HepG2 (cell line): ENCODE measurements at regions not wholly inside any gene's neighbourhood (a gene's known extent, or its start where the extent isn't known, plus 50 kb on each side); places are given as distances from the start of the nearest gene placed in this dataset.
A peak's percentile ranks its signal among the peaks of the same experiment; 100 is the strongest.

Experiments
- GLI4 ChIP-seq: sonication (generic); formaldehyde crosslinking; IDR thresholded peaks from 2 replicates; pipeline ENCODE4 v1.5.1; 2020; ENCODE audit warnings: missing genetic modification reagents, mild to moderate bottlenecking, moderate library complexity, borderline replicate concordance
- KLF6 ChIP-seq: IDR thresholded peaks from 2 replicates; pipeline ENCODE4 v1.8.0; 2016; ENCODE audit warnings: missing biosample characterization, missing genetic modification reagents
- PBX2 ChIP-seq: IDR thresholded peaks from 2 replicates; pipeline ENCODE4 v1.6.1; 2016; ENCODE audit warnings: control low read depth
- REXO4 ChIP-seq: sonication (generic); formaldehyde crosslinking; IDR thresholded peaks from 2 replicates; pipeline ENCODE4 v1.8.0; 2022; ENCODE audit warnings: missing genetic modification reagents, mild to moderate bottlenecking, borderline replicate concordance
- SKIL ChIP-seq: sonication (generic); formaldehyde crosslinking; IDR thresholded peaks from 2 replicates; pipeline ENCODE4 v1.8.0; 2022; ENCODE audit warnings: missing genetic modification reagents, mild to moderate bottlenecking, moderate library complexity, borderline replicate concordance
- TRIM22 ChIP-seq: fragments of 450-650 bp; IDR thresholded peaks from 2 replicates; pipeline ENCODE4 v1.6.1; 2017
- ZBTB40 ChIP-seq, 2 experiments: fragments of 450-650 bp in 1 of 2; sonication (generic) in 1 of 2; formaldehyde crosslinking in 1 of 2; IDR thresholded peaks; 2 replicates each; pipeline versions ENCODE4 v1.6.1 to v1.8.0; 2016 to 2022; ENCODE audit warnings: antibody characterized with exemption in 1 of 2, mild to moderate bottlenecking in 1 of 2, missing genetic modification reagents in 1 of 2
- ZMYM2 ChIP-seq: sonication (generic); formaldehyde crosslinking; IDR thresholded peaks from 2 replicates; pipeline ENCODE4 v1.8.0; 2022; ENCODE audit warnings: mild to moderate bottlenecking, missing genetic modification reagents
- ZNF138 ChIP-seq: sonication (generic); formaldehyde crosslinking; IDR thresholded peaks from 2 replicates; pipeline ENCODE4 v1.5.0; 2020; ENCODE audit warnings: mild to moderate bottlenecking, low read depth, missing genetic modification reagents
- ZNF558 ChIP-seq: sonication (generic); formaldehyde crosslinking; IDR thresholded peaks from 2 replicates; pipeline ENCODE4 v1.9.0; 2022; ENCODE audit warnings: mild to moderate bottlenecking, missing genetic modification reagents, borderline replicate concordance
- ZNF619 ChIP-seq: sonication (generic); formaldehyde crosslinking; IDR thresholded peaks from 2 replicates; pipeline ENCODE4 v1.4.0; 2020; ENCODE audit warnings: mild to moderate bottlenecking, missing genetic modification reagents
- TF ChIP-seq, protein P1 (sequence below): sonication (generic); formaldehyde crosslinking; IDR thresholded peaks from 2 replicates; pipeline ENCODE4 v1.5.1; 2020; ENCODE audit warnings: mild to moderate bottlenecking, missing genetic modification reagents, borderline replicate concordance

GRCh38 chr2:62304429-62305417 is 108.8 kb downstream of the B3GNT2 start (continued):
- TF ChIP-seq SKIL (no peak), PBX2 (CRISPR knock-in tag) (no peak), ZMYM2 (CRISPR knock-in tag) (no peak), ZNF558 (CRISPR knock-in tag) (no peak), REXO4 (CRISPR knock-in tag) (no peak), GLI4 (no peak), ZNF619 (CRISPR knock-in tag) (no peak), ZNF138 (CRISPR knock-in tag) (no peak), TRIM22 (no peak), ZBTB40 (IDR thresholded peaks at IDR 0.05) (no peak), ZBTB40 (CRISPR knock-in tag; IDR thresholded peaks at IDR 0.05) (0 out of 2 replicates have a peak, but pooled peaks have one; percentile 19), KLF6 (no peak)
- TF ChIP-seq, protein P1, sequence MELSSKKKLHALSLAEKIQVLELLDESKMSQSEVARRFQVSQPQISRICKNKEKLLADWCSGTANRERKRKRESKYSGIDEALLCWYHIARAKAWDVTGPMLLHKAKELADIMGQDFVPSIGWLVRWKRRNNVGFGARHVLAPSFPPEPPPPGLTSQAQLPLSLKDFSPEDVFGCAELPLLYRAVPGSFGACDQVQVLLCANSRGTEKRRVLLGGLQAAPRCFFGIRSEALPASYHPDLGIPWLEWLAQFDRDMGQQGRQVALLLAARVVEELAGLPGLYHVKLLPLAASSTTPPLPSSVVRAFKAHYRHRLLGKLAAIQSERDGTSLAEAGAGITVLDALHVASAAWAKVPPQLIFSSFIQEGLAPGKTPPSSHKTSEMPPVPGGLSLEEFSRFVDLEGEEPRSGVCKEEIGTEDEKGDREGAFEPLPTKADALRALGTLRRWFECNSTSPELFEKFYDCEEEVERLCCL = no peak
